HepG2 (cell line): ENCODE measurements at regions not wholly inside any gene's neighbourhood (a gene's known extent, or its start where the extent isn't known, plus 50 kb on each side); places are given as distances from the start of the nearest gene placed in this dataset.

Source experiments
- ATF5 ChIP-seq: sonication (generic); formaldehyde crosslinking; IDR thresholded peaks from 2 replicates; pipeline ENCODE4 v1.4.0; 2020; ENCODE audit warnings: mild to moderate bottlenecking, low read depth, missing genetic modification reagents
- HMGA1 ChIP-seq: sonication (generic); formaldehyde crosslinking; conservative IDR thresholded peaks from 2 replicates; pipeline ENCODE4 v1.4.0; 2020; ENCODE audit warnings: missing genetic modification reagents
- MIXL1 ChIP-seq: IDR thresholded peaks from 2 replicates; pipeline ENCODE4 v1.6.1; 2016
- MLXIP ChIP-seq: sonication (generic); formaldehyde crosslinking; IDR thresholded peaks from 2 replicates; pipeline ENCODE4 v1.9.0; 2021; ENCODE audit warnings: missing genetic modification reagents, borderline replicate concordance
- TERF1 ChIP-seq: sonication (generic); formaldehyde crosslinking; IDR thresholded peaks from 2 replicates; pipeline ENCODE4 v1.8.0; 2022; ENCODE audit warnings: mild to moderate bottlenecking, missing genetic modification reagents, moderate library complexity
- ZNF235 ChIP-seq: sonication (generic); formaldehyde crosslinking; IDR thresholded peaks from 2 replicates; pipeline ENCODE4 v1.8.1; 2023; ENCODE audit warnings: mild to moderate bottlenecking, missing genetic modification reagents, borderline replicate concordance
- ZNF337 ChIP-seq: sonication (generic); formaldehyde crosslinking; IDR thresholded peaks from 2 replicates; pipeline ENCODE4 v1.5.1; 2020; ENCODE audit warnings: missing genetic modification reagents, low read depth, mild to moderate bottlenecking, borderline replicate concordance
- ZNF446 ChIP-seq: sonication (generic); formaldehyde crosslinking; IDR thresholded peaks from 2 replicates; pipeline ENCODE4 v1.5.0; 2020; ENCODE audit warnings: mild to moderate bottlenecking, missing genetic modification reagents
- ZNF782 ChIP-seq: sonication (generic); formaldehyde crosslinking; IDR thresholded peaks from 2 replicates; pipeline ENCODE4 v1.4.0; 2020; ENCODE audit warnings: missing genetic modification reagents, mild to moderate bottlenecking, borderline replicate concordance

- TF ChIP-seq ATF5 (CRISPR knock-in tag) (no peak), MIXL1 (CRISPR knock-in tag) (no peak), TERF1 (no peak), ZNF235 (CRISPR knock-in tag) (no peak), HMGA1 (CRISPR knock-in tag) (no peak), ZNF782 (CRISPR knock-in tag) (no peak), ZNF337 (CRISPR knock-in tag) (no peak), ZNF446 (CRISPR knock-in tag) (no peak), MLXIP (no peak)
- TF ChIP-seq, all 625 proteins: peak for 0
These were observed 194.5 kb upstream of the CDYL start (continued) for GRCh38 chr6:4581468-4582385.
